Dedifferentiated amniotic fluid mesenchymal stem cell (primary cell): ENCODE measurements at regions not wholly inside any gene's neighbourhood (a gene's known extent, or its start where the extent isn't known, plus 50 kb on each side); places are given as distances from the start of the nearest gene placed in this dataset.
A peak's percentile ranks its signal among the peaks of the same experiment; 100 is the strongest.

ENCODE experiments used
- DNase-seq: peaks from one replicate; pipeline ENCODE4 v3.0.0-alpha.2; 2016; ENCODE audit errors: extremely low spot score

GRCh38 chr13:29713839-29714238 is 118.4 kb upstream of the SLC7A1 start:
- DNase-seq, result no peak

GRCh38 chr13:29711776-29712175 is 116.3 kb upstream of the SLC7A1 start:
- DNase-seq, result no peak

- no peak for DNase-seq
Measured at GRCh38 chr13:29710511-29710910, 115.0 kb upstream of the SLC7A1 start.

- no peak for DNase-seq
Measured at GRCh38 chr13:29709407-29710069, 114.0 kb upstream of the SLC7A1 start.

GRCh38 chr13:29707876-29708543 is 112.5 kb upstream of the SLC7A1 start:
- peak; percentile 23 for DNase-seq

GRCh38 chr13:29706923-29707322 is 111.4 kb upstream of the SLC7A1 start:
- DNase-seq, result no peak

GRCh38 chr13:29704648-29705047 is 109.2 kb upstream of the SLC7A1 start:
- DNase-seq, result no peak

- no peak for DNase-seq
Measured at GRCh38 chr13:29703421-29703820, 107.9 kb upstream of the SLC7A1 start.

- DNase-seq, result peak; percentile 80
Measured at GRCh38 chr13:29702912-29703351, 107.4 kb upstream of the SLC7A1 start.

- no peak for DNase-seq
Measured at GRCh38 chr13:29698106-29698505, 102.6 kb upstream of the SLC7A1 start.

- no peak for DNase-seq
Measured at GRCh38 chr13:29696606-29697005, 101.1 kb upstream of the SLC7A1 start.

GRCh38 chr13:29693275-29693945 is 97.9 kb upstream of the SLC7A1 start:
- DNase-seq, result no peak

GRCh38 chr13:29689548-29689947 is 94.1 kb upstream of the SLC7A1 start:
- no peak for DNase-seq

GRCh38 chr13:29688193-29688592 is 92.7 kb upstream of the SLC7A1 start:
- DNase-seq, result no peak

GRCh38 chr13:29684441-29684840 is 89.0 kb upstream of the SLC7A1 start:
- no peak for DNase-seq

GRCh38 chr13:29683041-29683440 is 87.6 kb upstream of the SLC7A1 start:
- DNase-seq, result no peak

- DNase-seq, result no peak
Measured at GRCh38 chr13:29681864-29682263, 86.4 kb upstream of the SLC7A1 start.

GRCh38 chr13:29679396-29680053 is 84.0 kb upstream of the SLC7A1 start:
- no peak for DNase-seq

- DNase-seq, result no peak
Measured at GRCh38 chr13:29677627-29678026, 82.1 kb upstream of the SLC7A1 start.

- DNase-seq, result no peak
Measured at GRCh38 chr13:29676941-29677452, 81.5 kb upstream of the SLC7A1 start.

GRCh38 chr13:29676535-29676934 is 81.0 kb upstream of the SLC7A1 start:
- DNase-seq, result no peak

- DNase-seq, result no peak
Measured at GRCh38 chr13:29674532-29674931, 79.0 kb upstream of the SLC7A1 start.
